D341Med (cell line): ENCODE measurements at regions not wholly inside any gene's neighbourhood (a gene's known extent, or its start where the extent isn't known, plus 50 kb on each side); places are given as distances from the start of the nearest gene placed in this dataset.

Source experiments
- DNase-seq: peaks from one replicate; pipeline ENCODE4 v3.0.0; 2012; ENCODE audit warnings: low spot score

GRCh38 chr4:14046642-14047041 is 419.1 kb upstream of the BOD1L1 start:
- no peak for DNase-seq

- DNase-seq: no peak
These were observed 420.3 kb upstream of the BOD1L1 start for GRCh38 chr4:14047840-14048239.

- DNase-seq: no peak
These were observed 422.4 kb upstream of the BOD1L1 start for GRCh38 chr4:14049946-14050345.

GRCh38 chr4:14053291-14053690 is 425.8 kb upstream of the BOD1L1 start:
- no peak for DNase-seq

GRCh38 chr4:14054391-14054790 is 426.9 kb upstream of the BOD1L1 start:
- no peak for DNase-seq

- DNase-seq: no peak
These were observed 431.5 kb upstream of the BOD1L1 start for GRCh38 chr4:14059006-14059405.

GRCh38 chr4:14064984-14065383 is 437.5 kb upstream of the BOD1L1 start:
- no peak for DNase-seq

- DNase-seq: no peak
These were observed 437.9 kb upstream of the BOD1L1 start for GRCh38 chr4:14065406-14065805.

- DNase-seq: no peak
These were observed 439.5 kb upstream of the BOD1L1 start for GRCh38 chr4:14066979-14067378.

GRCh38 chr4:14069886-14070285 is 442.4 kb upstream of the BOD1L1 start:
- DNase-seq: no peak

- DNase-seq: no peak
These were observed 442.9 kb upstream of the BOD1L1 start for GRCh38 chr4:14070289-14070880.

GRCh38 chr4:14072506-14072905 is 445.0 kb upstream of the BOD1L1 start:
- DNase-seq: no peak

GRCh38 chr4:14076776-14077175 is 449.3 kb upstream of the BOD1L1 start:
- no peak for DNase-seq

GRCh38 chr4:14078326-14078725 is 450.8 kb upstream of the BOD1L1 start:
- no peak for DNase-seq

GRCh38 chr4:14079601-14080000 is 452.1 kb upstream of the BOD1L1 start:
- no peak for DNase-seq

- DNase-seq: no peak
These were observed 455.6 kb upstream of the BOD1L1 start for GRCh38 chr4:14083150-14083549.

- no peak for DNase-seq
These were observed 457.1 kb upstream of the BOD1L1 start for GRCh38 chr4:14084598-14084997.

- DNase-seq: no peak
These were observed 459.9 kb upstream of the BOD1L1 start for GRCh38 chr4:14087459-14087858.

GRCh38 chr4:14087921-14088320 is 460.4 kb upstream of the BOD1L1 start:
- no peak for DNase-seq

- no peak for DNase-seq
These were observed 464.0 kb upstream of the BOD1L1 start for GRCh38 chr4:14091531-14091930.

GRCh38 chr4:14091966-14092365 is 464.4 kb upstream of the BOD1L1 start:
- no peak for DNase-seq

- DNase-seq: no peak
These were observed 465.2 kb upstream of the BOD1L1 start for GRCh38 chr4:14092741-14093140.

GRCh38 chr4:14095831-14096230 is 468.3 kb upstream of the BOD1L1 start:
- no peak for DNase-seq

- DNase-seq: no peak
These were observed 469.0 kb upstream of the BOD1L1 start for GRCh38 chr4:14096396-14096965.
